Esophagus muscularis mucosa (tissue), 4 donors: ENCODE measurements at regions not wholly inside any gene's neighbourhood (a gene's known extent, or its start where the extent isn't known, plus 50 kb on each side); places are given as distances from the start of the nearest gene placed in this dataset.

Experiments
- DNase-seq: peaks from one replicate; pipeline ENCODE4 v3.0.0-alpha.2; 2017; ENCODE audit errors: extremely low spot score
- H3K27ac ChIP-seq, 4 donors: fragments of 200-600 bp; sonication (generic); replicated peaks in 1 of 4; 1 replicate in 3 of 4; 2 replicates in 1 of 4; pipeline ENCODE4 v1.5.1; 2016 to 2019; ENCODE audit warnings: mild to moderate bottlenecking in 1 of 4
- H3K27me3 ChIP-seq, 4 donors: fragments of 200-600 bp; sonication (generic); one replicate each; pipeline versions ENCODE4 v1.5.1 to v1.6.0; 2016 to 2019
- H3K36me3 ChIP-seq, 4 donors: fragments of 200-600 bp; sonication (generic); one replicate each; pipeline ENCODE4 v1.5.1; 2016 to 2019
- H3K4me1 ChIP-seq, 4 donors: fragments of 200-600 bp; sonication (generic); one replicate each; pipeline ENCODE4 v1.5.1; 2016 to 2019
- H3K4me3 ChIP-seq, 4 donors: fragments of 200-600 bp; sonication (generic); 1 replicate in 2 of 4; 2 replicates in 2 of 4; pipeline ENCODE4 v1.5.1; 2016 to 2019; ENCODE audit warnings: mild to moderate bottlenecking in 4 of 4, moderate library complexity in 1 of 4
- H3K9me3 ChIP-seq, 4 donors: fragments of 200-600 bp; sonication (generic); 1 replicate in 3 of 4; 2 replicates in 1 of 4; pipeline ENCODE4 v1.5.1; 2016 to 2019
- CTCF ChIP-seq, 3 experiments: fragments of 200-600 bp in 2 of 3; fragments of 450-650 bp in 1 of 3; sonication (generic) in 2 of 3; IDR thresholded peaks; one replicate each; pipeline ENCODE4 v1.5.1; 2017 to 2019; ENCODE audit warnings: antibody characterized with exemption in 3 of 3, mild to moderate bottlenecking in 2 of 3, moderate library complexity in 1 of 3
- EP300 ChIP-seq: sonication (generic); formaldehyde crosslinking; IDR thresholded peaks from one replicate; pipeline ENCODE4 v1.6.1; 2017; ENCODE audit warnings: antibody characterized with exemption
- POLR2A ChIP-seq: fragments of 450-650 bp; IDR thresholded peaks from one replicate; pipeline ENCODE4 v1.6.1; 2017; ENCODE audit warnings: antibody characterized with exemption, moderate library complexity, mild to moderate bottlenecking, low read depth
- POLR2AphosphoS5 ChIP-seq, 2 donors: sonication (generic); formaldehyde crosslinking; IDR thresholded peaks; one replicate each; pipeline ENCODE4 v1.6.1; 2017; ENCODE audit warnings: antibody characterized with exemption in 2 of 2
- WGBS: methylation state at CpG from one replicate; pipeline ENCODE4 v1.1.5; 2018; 5-methylcytosine and 5-hydroxymethylcytosine counted together
- intact Hi-C: fragments of 100-400 bp; cut with DNase I; formaldehyde crosslinking; loops from one replicate; pipeline ENCODE4 v1.15.1; 2023

GRCh38 chr5:159743234-159743633, 173.0 kb upstream of the ADRA1B start:
- Histone ChIP-seq H3K9me3 (peaks cover 0 to 5% (median 0%) of the 10 kb centered on the region in 4 donors), H3K36me3 (no peaks in the 10 kb centered on the region)
- TF ChIP-seq POLR2AphosphoS5 (IDR thresholded peaks at IDR 0.05) = no peak
- TF ChIP-seq EP300 = no peak
- no peak for TF ChIP-seq POLR2A
- no peak for TF ChIP-seq CTCF (IDR thresholded peaks at IDR 0.05)

GRCh38 chr5:159746707-159747106, 169.6 kb upstream of the ADRA1B start:
- intact Hi-C loops = no loop called here
- no peak for TF ChIP-seq EP300
- TF ChIP-seq POLR2A = no peak
- TF ChIP-seq CTCF (IDR thresholded peaks at IDR 0.05) = no peak
- no peak for TF ChIP-seq POLR2AphosphoS5 (IDR thresholded peaks at IDR 0.05)
- WGBS = 90% methylated on average over 4 of the region's 4 CpGs

More at GRCh38 chr5:159743234-159743633, 173.0 kb upstream of the ADRA1B start:
- Histone ChIP-seq H3K27me3 (no peaks in the 10 kb centered on the region), H3K4me1 (no peaks in the 10 kb centered on the region), H3K27ac (no peak overlapping the region), H3K4me3 (no peak overlapping the region)
- 94% methylated on average over 1 of the region's 1 CpG for WGBS
- intact Hi-C loops = no loop called here
- DNase-seq = no peak

GRCh38 chr5:159749146-159749545, 167.1 kb upstream of the ADRA1B start:
- DNase-seq = no peak
- Histone ChIP-seq H3K27ac (no peak overlapping the region), H3K36me3 (no peaks in the 10 kb centered on the region), H3K27me3 (no peaks in the 10 kb centered on the region), H3K9me3 (peaks cover 0 to 5% (median 1%) of the 10 kb centered on the region in 4 donors), H3K4me3 (no peak overlapping the region), H3K4me1 (no peaks in the 10 kb centered on the region)
- intact Hi-C loops = no loop called here
- TF ChIP-seq POLR2AphosphoS5 (IDR thresholded peaks at IDR 0.05) (no peak), EP300 (no peak), CTCF (IDR thresholded peaks at IDR 0.05) (no peak), POLR2A (no peak)

More at GRCh38 chr5:159746707-159747106, 169.6 kb upstream of the ADRA1B start:
- peaks cover 0 to 5% (median 3%) of the 10 kb centered on the region in 4 donors for H3K9me3 ChIP-seq
- no peaks in the 10 kb centered on the region for H3K36me3 ChIP-seq
- no peaks in the 10 kb centered on the region for H3K27me3 ChIP-seq
- H3K4me1 ChIP-seq = no peaks in the 10 kb centered on the region
- H3K4me3 ChIP-seq = no peak overlapping the region
- H3K27ac ChIP-seq = no peak overlapping the region
- DNase-seq = peak; percentile 78

GRCh38 chr5:159750226-159750625, 166.1 kb upstream of the ADRA1B start:
- no peak overlapping the region for H3K27ac ChIP-seq

GRCh38 chr5:159751459-159751858, 164.8 kb upstream of the ADRA1B start:
- H3K27me3 ChIP-seq = no peaks in the 10 kb centered on the region
- no peaks in the 10 kb centered on the region for H3K4me1 ChIP-seq
- TF ChIP-seq EP300 (no peak), POLR2A (no peak), CTCF (IDR thresholded peaks at IDR 0.05) (no peak), POLR2AphosphoS5 (IDR thresholded peaks at IDR 0.05) (no peak)
- peak; percentile 37 for DNase-seq
- no peak overlapping the region for H3K27ac ChIP-seq
- H3K9me3 ChIP-seq = peaks cover 0 to 5% (median 1%) of the 10 kb centered on the region in 4 donors
- H3K36me3 ChIP-seq = no peaks in the 10 kb centered on the region
- intact Hi-C loops = no loop called here
- WGBS = 91% methylated on average over 3 of the region's 3 CpGs
- H3K4me3 ChIP-seq = no peak overlapping the region

More at GRCh38 chr5:159750226-159750625, 166.1 kb upstream of the ADRA1B start:
- Histone ChIP-seq H3K36me3 (no peaks in the 10 kb centered on the region), H3K27me3 (no peaks in the 10 kb centered on the region), H3K4me3 (no peak overlapping the region), H3K4me1 (no peaks in the 10 kb centered on the region), H3K9me3 (peaks cover 0 to 5% (median 1%) of the 10 kb centered on the region in 4 donors)
- 68% methylated on average over 4 of the region's 5 CpGs for WGBS
- intact Hi-C loops = no loop called here
- TF ChIP-seq POLR2A (no peak), EP300 (no peak)
- DNase-seq = peak; percentile 79
